HG03280 (cell line): ENCODE measurements at regions not wholly inside any gene's neighbourhood (a gene's known extent, or its start where the extent isn't known, plus 50 kb on each side); places are given as distances from the start of the nearest gene placed in this dataset.

Source experiments
- ATAC-seq: cut with Tn5 transposase; IDR thresholded peaks from one replicate; pipeline ENCODE4 v1.9.1; 2021; ENCODE audit warnings: mild to moderate bottlenecking, moderate library complexity; ENCODE audit not compliant: unreplicated experiment

GRCh38 chr1:30385246-30385995 lies 338.0 kb downstream of the MATN1 start:
- no peak for ATAC-seq

GRCh38 chr1:30384286-30385245 lies 338.8 kb downstream of the MATN1 start:
- no peak for ATAC-seq

- no peak for ATAC-seq
Measured at GRCh38 chr1:30383221-30383711, 340.1 kb downstream of the MATN1 start.

- ATAC-seq: no peak
Measured at GRCh38 chr1:30382496-30382895, 340.9 kb downstream of the MATN1 start.

GRCh38 chr1:30381671-30382365 lies 341.6 kb downstream of the MATN1 start:
- ATAC-seq: no peak

- no peak for ATAC-seq
Measured at GRCh38 chr1:30381266-30381665, 342.1 kb downstream of the MATN1 start.

- ATAC-seq: no peak
Measured at GRCh38 chr1:30380625-30380984, 342.8 kb downstream of the MATN1 start.

GRCh38 chr1:30379684-30380624 lies 343.4 kb downstream of the MATN1 start:
- no peak for ATAC-seq

- ATAC-seq: no peak
Measured at GRCh38 chr1:30378991-30379581, 344.3 kb downstream of the MATN1 start.

GRCh38 chr1:30378003-30378596 lies 345.3 kb downstream of the MATN1 start:
- ATAC-seq: no peak

GRCh38 chr1:30377230-30378002 lies 346.0 kb downstream of the MATN1 start:
- no peak for ATAC-seq

GRCh38 chr1:30376054-30376697 lies 347.2 kb downstream of the MATN1 start:
- no peak for ATAC-seq

GRCh38 chr1:30375156-30375555 lies 348.2 kb downstream of the MATN1 start:
- ATAC-seq: no peak

GRCh38 chr1:30374400-30375070 lies 348.9 kb downstream of the MATN1 start:
- no peak for ATAC-seq

- ATAC-seq: no peak
Measured at GRCh38 chr1:30373471-30374399, 349.6 kb downstream of the MATN1 start.

GRCh38 chr1:30372792-30373433 lies 350.5 kb downstream of the MATN1 start:
- ATAC-seq: no peak
